Neural cell (in vitro differentiated cells): ENCODE measurements at regions not wholly inside any gene's neighbourhood (a gene's known extent, or its start where the extent isn't known, plus 50 kb on each side); places are given as distances from the start of the nearest gene placed in this dataset.

ENCODE experiments used
- RAD21 ChIP-seq: fragments of 450-650 bp; conservative IDR thresholded peaks from 2 replicates; pipeline ENCODE4 v1.6.1; 2014; ENCODE audit warnings: antibody characterized with exemption, mild to moderate bottlenecking, moderate library complexity
- SMC3 ChIP-seq: fragments of 450-650 bp; conservative IDR thresholded peaks from 2 replicates; pipeline ENCODE4 v1.6.1; 2014; ENCODE audit warnings: antibody characterized with exemption, mild to moderate bottlenecking, moderate library complexity; ENCODE audit not compliant: poor library complexity
- TF ChIP-seq, protein P1 (sequence below): fragments of 450-650 bp; IDR thresholded peaks from 2 replicates; pipeline ENCODE4 v1.5.1; 2014; ENCODE audit warnings: antibody characterized with exemption, mild to moderate bottlenecking, moderate library complexity; ENCODE audit not compliant: poor library complexity, severe bottlenecking

DNA sequence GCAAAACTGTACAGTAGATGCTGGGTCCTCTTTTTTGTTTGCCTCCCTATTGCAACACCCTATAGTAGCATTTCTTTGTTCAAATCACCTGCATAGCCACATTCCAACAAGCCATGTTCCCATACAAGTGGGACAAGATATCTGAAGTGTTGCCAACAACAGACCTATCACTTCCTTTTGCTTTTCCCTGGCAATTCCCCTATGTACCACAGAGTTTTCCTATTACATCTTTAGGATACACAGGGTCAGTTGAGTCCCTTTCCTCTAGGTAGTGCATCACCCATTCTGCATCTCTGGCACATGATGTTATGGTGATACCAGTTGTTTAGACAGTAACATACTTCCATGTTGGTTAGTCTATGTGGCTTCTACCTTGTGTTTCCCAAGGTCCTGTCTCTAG lies 125.1 kb upstream of the FBXL7 start:
- TF ChIP-seq, protein P1, sequence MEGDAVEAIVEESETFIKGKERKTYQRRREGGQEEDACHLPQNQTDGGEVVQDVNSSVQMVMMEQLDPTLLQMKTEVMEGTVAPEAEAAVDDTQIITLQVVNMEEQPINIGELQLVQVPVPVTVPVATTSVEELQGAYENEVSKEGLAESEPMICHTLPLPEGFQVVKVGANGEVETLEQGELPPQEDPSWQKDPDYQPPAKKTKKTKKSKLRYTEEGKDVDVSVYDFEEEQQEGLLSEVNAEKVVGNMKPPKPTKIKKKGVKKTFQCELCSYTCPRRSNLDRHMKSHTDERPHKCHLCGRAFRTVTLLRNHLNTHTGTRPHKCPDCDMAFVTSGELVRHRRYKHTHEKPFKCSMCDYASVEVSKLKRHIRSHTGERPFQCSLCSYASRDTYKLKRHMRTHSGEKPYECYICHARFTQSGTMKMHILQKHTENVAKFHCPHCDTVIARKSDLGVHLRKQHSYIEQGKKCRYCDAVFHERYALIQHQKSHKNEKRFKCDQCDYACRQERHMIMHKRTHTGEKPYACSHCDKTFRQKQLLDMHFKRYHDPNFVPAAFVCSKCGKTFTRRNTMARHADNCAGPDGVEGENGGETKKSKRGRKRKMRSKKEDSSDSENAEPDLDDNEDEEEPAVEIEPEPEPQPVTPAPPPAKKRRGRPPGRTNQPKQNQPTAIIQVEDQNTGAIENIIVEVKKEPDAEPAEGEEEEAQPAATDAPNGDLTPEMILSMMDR: no peak
- no peak for TF ChIP-seq RAD21
- no peak for TF ChIP-seq SMC3
